Stimulated activated CD4-positive, alpha-beta T cell treated with anti-CD3 and anti-CD28 coated beads, Interleukin-12 subunit alpha, Interleukin-12 subunit beta, amount 100 ng/mL, for 24 hours (primary cell): ENCODE measurements at regions not wholly inside any gene's neighbourhood (a gene's known extent, or its start where the extent isn't known, plus 50 kb on each side); places are given as distances from the start of the nearest gene placed in this dataset.
"Not testable (repeated sequence)": the region's sequence is repeated elsewhere in the genome, so short reads cannot be mapped to it uniquely, and the experiment has no call there.

Experiments used
- DNase-seq, 2 experiments: peaks; one replicate each; pipeline ENCODE4 v3.0.0-alpha.2; 2020; ENCODE audit warnings: low read depth in 2 of 2

DNA sequence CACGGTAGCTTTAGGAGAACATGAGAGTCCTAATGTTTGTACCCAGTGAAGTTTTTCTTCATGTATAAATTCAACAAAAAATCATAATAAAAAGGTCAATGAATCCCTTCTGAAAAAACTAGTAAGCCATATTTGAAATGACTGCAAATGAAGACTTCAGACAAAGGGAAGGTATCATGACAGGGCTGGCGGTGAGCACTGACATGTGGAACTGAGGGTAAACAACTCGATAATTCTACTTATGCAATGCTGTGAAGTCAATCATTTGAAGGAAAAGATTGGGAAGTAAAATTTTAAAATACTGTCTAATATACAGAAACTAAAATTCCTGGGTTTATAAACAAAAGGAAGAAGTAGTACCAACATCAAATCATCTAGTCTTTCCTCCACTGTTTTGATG, 190.2 kb upstream of the COPS8 start:
- DNase-seq, result no peak

DNA sequence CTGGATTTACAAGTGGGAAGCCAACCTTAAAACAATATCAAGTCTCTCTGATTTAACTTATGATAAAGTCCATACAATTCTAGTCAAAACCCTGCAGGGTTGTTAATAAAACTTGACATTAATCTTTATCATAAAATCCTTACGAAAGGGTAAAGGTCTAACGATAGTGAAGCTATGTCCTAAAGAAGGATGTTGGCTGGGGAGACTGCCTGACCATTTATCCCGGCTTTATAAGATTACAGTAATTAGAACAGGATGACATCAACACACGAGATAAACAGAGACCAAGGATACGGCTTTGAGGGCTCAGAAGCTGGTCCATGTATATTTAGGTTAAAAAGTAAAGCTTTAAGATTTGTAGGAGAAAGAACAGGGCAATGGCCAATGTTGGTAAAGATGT, 189.0 kb upstream of the COPS8 start:
- no peak for DNase-seq

DNA sequence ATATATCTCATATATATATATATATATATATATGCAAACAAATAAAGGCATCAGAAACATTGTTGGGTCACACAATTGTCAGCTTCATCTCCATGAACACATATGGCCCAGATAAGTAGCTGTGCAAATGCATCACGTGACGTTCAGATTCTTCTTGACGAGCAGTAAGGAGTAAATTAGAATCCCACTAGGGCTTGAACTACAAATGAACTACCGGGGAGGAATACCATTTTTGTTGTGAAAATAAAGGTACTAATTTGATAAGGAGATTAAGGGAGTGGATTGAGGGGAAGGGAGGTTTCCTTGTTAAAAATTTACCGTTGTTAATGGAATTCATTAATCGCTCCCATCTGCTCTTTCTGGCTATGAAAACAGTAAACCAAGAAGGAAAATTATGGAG, 186.5 kb upstream of the COPS8 start:
- no peak for DNase-seq

DNA sequence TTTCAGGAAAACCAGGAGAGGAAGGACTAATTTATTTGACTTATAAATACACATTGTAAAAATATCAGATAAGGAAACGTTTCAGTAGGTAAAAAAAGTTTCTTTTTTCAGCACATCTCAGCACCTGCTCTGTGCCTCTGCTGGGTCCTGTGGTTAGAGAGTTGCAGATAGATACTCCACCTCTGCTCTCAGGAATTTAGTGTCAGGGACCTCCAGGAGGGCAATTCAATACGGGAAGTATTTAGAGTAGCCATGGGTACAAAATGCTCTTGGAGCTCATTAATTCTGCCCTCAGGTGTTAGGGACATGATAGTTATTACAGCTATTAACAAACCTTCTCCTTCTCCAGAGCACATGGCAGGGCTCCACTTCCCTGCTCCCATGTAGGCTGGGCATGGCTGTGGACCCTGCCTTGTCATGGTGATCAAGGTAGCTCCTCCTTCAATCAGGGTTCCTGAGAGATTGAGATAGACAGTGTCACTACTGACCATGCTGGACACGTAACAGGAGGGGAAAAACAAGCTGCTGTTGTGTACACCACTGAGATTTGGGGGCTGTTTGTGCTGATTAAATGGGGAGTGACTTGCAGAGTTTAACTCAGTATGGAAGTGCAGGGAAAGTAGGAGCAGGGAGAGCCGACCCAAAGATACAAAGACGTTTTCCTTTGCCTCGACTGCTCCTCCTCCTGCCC, 185.6 kb upstream of the COPS8 start:
- DNase-seq, result no peak

GRCh38 chr2:236901956-236902355, 183.7 kb upstream of the COPS8 start:
- DNase-seq, result no peak

GRCh38 chr2:236903978-236904377, 181.7 kb upstream of the COPS8 start:
- no peak for DNase-seq

DNA sequence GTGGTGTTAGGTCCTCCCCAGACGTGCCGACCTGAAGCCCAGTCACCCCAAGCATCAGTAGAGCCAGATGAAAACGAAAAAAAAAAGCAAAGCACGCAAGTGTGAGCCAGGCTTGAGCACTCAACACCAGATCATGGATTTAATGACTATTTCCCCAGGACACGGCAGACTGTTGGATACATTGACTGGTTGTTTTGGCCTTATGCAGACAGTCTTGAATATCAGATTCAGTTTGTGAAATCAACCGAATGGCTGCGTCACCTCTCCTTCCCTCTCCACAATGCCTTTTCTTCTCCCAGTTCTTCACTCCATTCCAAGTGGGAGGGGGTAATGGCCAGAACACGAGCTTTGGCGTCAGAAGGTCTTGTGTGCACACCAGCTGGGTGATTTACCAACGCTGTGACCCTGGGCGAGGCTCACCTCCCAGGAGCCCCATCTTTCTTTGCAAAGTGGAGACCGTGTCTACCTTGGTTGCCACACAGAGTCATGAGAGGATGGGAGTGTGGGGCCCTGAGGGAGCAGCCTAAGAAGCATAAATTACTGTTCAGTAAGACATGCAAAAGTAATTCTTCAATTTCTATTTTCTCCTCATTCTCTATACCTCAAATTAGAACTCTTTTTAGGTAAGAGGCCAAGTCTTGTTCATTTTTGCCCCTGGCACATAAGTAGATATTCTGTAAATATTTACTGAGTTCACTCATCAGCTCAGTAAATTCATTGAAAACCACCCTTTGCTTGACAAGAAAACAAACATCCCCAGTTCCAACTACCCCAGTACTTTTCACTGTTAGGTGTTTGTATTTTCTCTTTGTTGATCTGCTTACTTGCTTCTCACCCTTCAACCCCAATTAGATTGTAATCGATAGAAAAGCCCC, 181.1 kb upstream of the COPS8 start:
- DNase-seq, result no peak

DNA sequence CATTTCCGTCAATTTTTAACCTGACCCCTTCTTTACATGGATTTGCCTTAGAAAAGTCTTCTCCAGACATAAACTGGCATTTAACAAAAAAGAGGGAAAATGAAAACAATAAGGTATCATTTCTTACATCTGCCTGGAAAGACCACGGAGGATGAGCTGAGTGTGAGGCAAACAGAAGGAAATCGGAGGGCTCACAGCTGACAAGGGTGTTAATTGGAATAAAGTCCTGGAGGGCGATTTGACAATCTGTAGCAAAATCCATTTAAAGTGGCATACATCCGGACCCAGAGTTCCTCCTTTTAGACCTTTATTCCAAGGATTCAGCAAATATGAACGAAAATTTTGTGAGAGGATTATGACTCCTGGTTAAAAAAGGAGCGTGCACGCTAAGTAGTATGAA, 179.7 kb upstream of the COPS8 start:
- DNase-seq, result no peak

GRCh38 chr2:236908439-236909192, 177.1 kb upstream of the COPS8 start:
- DNase-seq, result no peak

DNA sequence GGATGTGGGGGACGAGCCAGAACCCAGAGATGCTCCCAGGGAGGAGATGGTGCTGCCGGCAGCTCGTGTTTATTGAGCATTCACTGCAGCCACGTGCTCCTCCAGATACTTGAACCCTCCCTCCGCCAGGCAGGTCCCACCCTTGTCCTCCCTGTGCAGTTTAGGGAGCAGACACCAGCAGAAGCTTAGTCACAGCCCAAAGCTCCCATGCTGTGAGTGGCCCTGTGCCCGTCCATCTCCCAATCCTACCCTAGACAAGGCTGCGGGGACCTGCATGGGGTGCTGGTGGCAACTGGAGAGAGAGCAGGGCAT, 176.5 kb upstream of the COPS8 start:
- no peak for DNase-seq

- DNase-seq, result no peak
Measured at GRCh38 chr2:236909802-236910201, 175.9 kb upstream of the COPS8 start.

DNA sequence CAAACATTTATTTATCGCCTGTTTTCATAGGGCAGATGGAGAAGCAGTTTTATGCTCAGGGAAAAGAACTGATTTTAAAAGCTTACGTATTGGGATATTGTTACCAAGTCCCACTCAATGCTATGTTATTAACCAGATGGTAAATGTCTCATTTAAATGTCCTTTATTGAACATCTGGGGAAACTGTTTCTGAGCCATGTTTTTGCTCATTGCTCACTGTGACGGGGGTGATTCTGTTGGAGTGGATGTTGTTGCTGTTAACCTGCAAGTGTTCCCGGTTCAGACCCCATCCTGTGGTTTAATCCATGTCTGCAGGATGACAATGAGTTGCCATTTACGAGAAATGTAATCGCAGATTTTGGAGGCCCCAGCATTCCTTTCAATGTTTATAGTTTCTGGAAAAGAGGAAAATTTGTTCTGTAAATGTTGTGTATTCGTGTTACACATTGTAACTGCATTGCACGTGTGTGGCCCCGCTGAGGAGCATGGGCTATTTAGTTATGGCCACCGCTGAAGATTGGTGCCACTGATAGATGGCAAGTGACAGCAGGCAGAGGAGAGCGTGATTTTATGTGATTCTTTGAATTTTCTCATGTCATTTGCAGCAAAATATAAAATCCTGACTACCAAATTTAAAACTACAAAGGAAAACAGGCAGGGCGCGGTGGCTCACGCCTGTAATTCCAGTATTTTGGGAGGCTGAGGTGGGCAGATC, 174.8 kb upstream of the COPS8 start:
- no peak for DNase-seq

- DNase-seq, result no peak
Measured at GRCh38 chr2:236912326-236913120, 173.2 kb upstream of the COPS8 start.

- DNase-seq, result no peak
Measured at GRCh38 chr2:236915186-236915585, 170.5 kb upstream of the COPS8 start.

DNA sequence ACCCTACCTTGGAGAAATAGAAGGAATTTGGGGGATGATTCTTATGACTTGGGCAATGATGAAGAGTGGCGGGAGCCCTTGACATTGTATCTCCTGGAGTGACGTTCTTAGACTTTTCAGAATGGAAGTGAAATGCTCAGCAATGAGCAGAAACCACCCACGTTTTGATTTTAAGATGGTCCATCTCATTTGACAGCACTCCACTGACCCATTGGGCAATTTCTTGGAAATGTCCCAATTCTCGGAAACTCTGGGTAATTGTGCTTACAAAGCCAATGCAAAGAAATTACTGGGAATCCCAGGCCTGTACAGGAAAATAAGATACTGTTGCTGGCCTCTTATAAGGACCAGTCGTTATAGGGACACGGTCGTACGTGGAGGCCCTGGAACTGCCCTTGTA, 170.0 kb upstream of the COPS8 start:
- no peak for DNase-seq

DNA sequence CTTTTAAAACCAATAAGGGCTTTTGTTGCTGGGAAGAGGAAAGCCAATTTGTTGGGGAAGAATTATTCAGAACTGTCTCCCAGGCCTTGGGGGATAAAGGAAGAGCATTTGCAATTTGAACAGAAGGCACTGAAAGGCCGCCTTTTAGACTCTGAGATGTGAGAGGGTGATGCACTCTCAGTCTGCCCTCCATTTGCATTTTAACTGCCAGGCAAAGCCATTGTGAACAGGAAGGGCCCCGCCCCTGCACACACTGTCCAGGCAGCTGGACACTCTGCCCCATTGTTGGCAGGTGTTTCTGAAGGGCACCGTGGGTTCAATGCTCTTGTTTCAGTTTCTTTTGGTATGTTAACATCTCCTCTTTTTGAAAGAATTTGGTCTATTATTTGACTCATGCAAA, 169.5 kb upstream of the COPS8 start:
- DNase-seq, result no peak

DNA sequence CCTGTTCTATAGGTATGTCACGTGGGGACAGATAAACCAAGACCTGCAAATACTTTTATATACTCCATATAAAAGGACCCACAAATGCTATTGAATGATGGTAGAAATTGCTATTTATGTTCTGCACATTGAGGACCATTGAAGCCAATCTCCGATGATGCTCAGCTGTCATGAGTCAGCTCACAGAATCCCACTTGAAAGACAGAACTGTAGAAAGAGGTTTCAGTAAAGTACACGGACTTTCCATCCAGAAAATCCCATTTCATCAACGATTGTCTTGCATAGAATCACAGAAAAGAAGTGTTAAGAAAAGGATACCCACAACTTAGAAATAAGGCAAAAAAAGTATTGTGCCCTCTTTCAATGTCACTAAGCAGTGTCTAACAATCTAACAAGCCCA, 169.0 kb upstream of the COPS8 start:
- DNase-seq, result no peak

DNA sequence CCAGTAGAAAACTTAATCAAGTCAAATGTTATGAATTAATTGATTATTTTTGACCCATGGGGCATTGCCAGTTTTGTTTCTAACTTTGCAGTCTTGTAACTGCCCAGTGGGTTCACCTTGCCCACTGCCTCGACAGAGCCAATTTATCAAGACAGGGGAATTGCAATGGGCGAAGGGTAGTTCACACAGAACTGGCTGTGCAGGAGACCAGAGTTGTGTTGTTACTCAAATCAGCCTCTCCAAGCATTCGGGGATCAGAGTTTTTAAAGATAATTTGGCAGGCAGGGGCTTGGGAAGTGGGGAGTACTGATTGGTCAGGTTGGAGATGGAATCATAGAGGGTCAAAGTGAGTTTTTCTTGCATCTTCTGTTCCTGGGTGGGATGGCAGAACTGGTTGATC, 168.5 kb upstream of the COPS8 start:
- no peak for DNase-seq

GRCh38 chr2:236918545-236918944, 167.1 kb upstream of the COPS8 start:
- no peak for DNase-seq

- DNase-seq, result no peak
Measured at GRCh38 chr2:236919209-236919608, 166.5 kb upstream of the COPS8 start.

DNA sequence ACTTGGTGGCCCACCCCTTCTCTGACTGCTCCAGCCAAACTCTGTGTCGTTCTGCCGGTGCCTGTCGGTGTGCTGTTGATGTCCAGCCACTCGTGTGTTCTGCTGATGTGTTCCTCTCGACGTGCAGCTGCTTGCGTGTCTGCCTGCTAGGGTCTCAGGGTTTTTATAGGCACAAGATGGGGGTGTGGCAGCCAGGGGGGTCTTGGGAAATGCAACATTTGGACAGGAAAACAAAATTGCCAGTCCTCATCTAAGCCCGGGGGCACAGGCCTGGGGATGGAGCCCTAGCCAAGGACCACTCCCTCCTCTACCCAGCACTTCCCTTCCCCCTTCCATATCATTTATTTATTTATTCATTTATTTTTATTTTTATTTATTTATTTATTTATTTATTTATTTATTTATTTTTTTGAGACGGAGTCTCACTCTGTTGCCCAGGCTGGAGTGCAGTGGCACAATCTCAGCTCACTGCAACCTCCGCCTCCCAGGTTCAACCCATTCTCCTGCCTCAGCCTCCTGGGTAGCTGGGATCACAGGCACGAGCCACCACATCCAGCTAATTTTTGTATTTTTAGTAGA, 165.8 kb upstream of the COPS8 start:
- not testable (repeated sequence) for DNase-seq
